Lower lobe of right lung (tissue), 2 donors: ENCODE measurements at regions not wholly inside any gene's neighbourhood (a gene's known extent, or its start where the extent isn't known, plus 50 kb on each side); places are given as distances from the start of the nearest gene placed in this dataset.

Source experiments
- ATAC-seq, 2 donors: fragments of 200-7000 bp; cut with Tn5 transposase; one replicate each; pipeline ENCODE4 v1.9.1; 2020 to 2022; ENCODE audit warnings: mild to moderate bottlenecking in 2 of 2, moderate library complexity in 2 of 2
- DNase-seq: peaks from one replicate; pipeline ENCODE4 v3.0.0-alpha.2; 2020
- H3K27ac ChIP-seq: fragments of 200-600 bp; one replicate; pipeline ENCODE4 v1.8.0; 2022
- H3K27me3 ChIP-seq: fragments of 200-600 bp; one replicate; pipeline ENCODE4 v1.8.0; 2022; ENCODE audit warnings: low read depth
- H3K36me3 ChIP-seq: fragments of 200-600 bp; one replicate; pipeline ENCODE4 v1.8.0; 2022; ENCODE audit warnings: mild to moderate bottlenecking
- H3K4me1 ChIP-seq: fragments of 200-600 bp; one replicate; pipeline ENCODE4 v1.8.0; 2022
- H3K4me3 ChIP-seq: fragments of 200-600 bp; one replicate; pipeline ENCODE4 v1.8.0; 2022; ENCODE audit warnings: mild to moderate bottlenecking
- H3K9me3 ChIP-seq: fragments of 200-600 bp; one replicate; pipeline ENCODE4 v1.8.0; 2022
- CTCF ChIP-seq: fragments of 200-600 bp; IDR thresholded peaks from one replicate; pipeline ENCODE4 v1.8.0; 2022; ENCODE audit warnings: antibody characterized with exemption, mild to moderate bottlenecking
- intact Hi-C: fragments of 100-400 bp; cut with DNase I; formaldehyde crosslinking; loops from one replicate; pipeline ENCODE4 v1.11.0; 2022
- donor health status: DM: no; HTN: yes; CAD: no; lungs with severe emphysema.

- DNase-seq: no peak
- Histone ChIP-seq H3K4me3 (no peak overlapping the region), H3K27me3 (no peaks in the 10 kb centered on the region), H3K36me3 (no peaks in the 10 kb centered on the region), H3K27ac (no peak overlapping the region), H3K4me1 (no peaks in the 10 kb centered on the region), H3K9me3 (no peaks in the 10 kb centered on the region)
- peak in 1 of 2 donors; percentile 49 for ATAC-seq
- intact Hi-C loops: no loop called here
- TF ChIP-seq CTCF: no peak
Measured at GRCh38 chr4:159722052-159722451, 619.2 kb downstream of the RAPGEF2 start.

- Histone ChIP-seq H3K27me3 (no peaks in the 10 kb centered on the region), H3K4me3 (no peak overlapping the region), H3K9me3 (no peaks in the 10 kb centered on the region), H3K36me3 (no peaks in the 10 kb centered on the region), H3K4me1 (no peaks in the 10 kb centered on the region), H3K27ac (no peak overlapping the region)
- ATAC-seq (no peak), DNase-seq (no peak)
- intact Hi-C loops: no loop called here
- TF ChIP-seq CTCF: no peak
Measured at GRCh38 chr4:159722918-159723317, 620.0 kb downstream of the RAPGEF2 start.

- H3K4me1 ChIP-seq: no peaks in the 10 kb centered on the region
- H3K36me3 ChIP-seq: no peaks in the 10 kb centered on the region
- no peak overlapping the region for H3K4me3 ChIP-seq
- no peak for ATAC-seq
- TF ChIP-seq CTCF: no peak
- no peaks in the 10 kb centered on the region for H3K9me3 ChIP-seq
- H3K27me3 ChIP-seq: no peaks in the 10 kb centered on the region
- no peak overlapping the region for H3K27ac ChIP-seq
- intact Hi-C loops: no loop called here
- DNase-seq: no peak
Measured at GRCh38 chr4:159723341-159724048, 620.6 kb downstream of the RAPGEF2 start.

- Histone ChIP-seq H3K4me3 (no peak overlapping the region), H3K4me1 (no peaks in the 10 kb centered on the region), H3K9me3 (no peaks in the 10 kb centered on the region), H3K27ac (no peak overlapping the region), H3K36me3 (no peaks in the 10 kb centered on the region), H3K27me3 (no peaks in the 10 kb centered on the region)
- no peak for DNase-seq
- ATAC-seq: no peak
- intact Hi-C loops: no loop called here
- TF ChIP-seq CTCF: no peak
Measured at GRCh38 chr4:159725571-159725970, 622.7 kb downstream of the RAPGEF2 start.

- H3K9me3 ChIP-seq: no peaks in the 10 kb centered on the region
- no peak overlapping the region for H3K4me3 ChIP-seq
- no peak overlapping the region for H3K27ac ChIP-seq
- no peaks in the 10 kb centered on the region for H3K36me3 ChIP-seq
- H3K4me1 ChIP-seq: no peaks in the 10 kb centered on the region
- ATAC-seq (no peak), DNase-seq (no peak)
- H3K27me3 ChIP-seq: no peaks in the 10 kb centered on the region
- no peak for TF ChIP-seq CTCF
- intact Hi-C loops: no loop called here
Measured at GRCh38 chr4:159735281-159736207, 632.7 kb downstream of the RAPGEF2 start.
